SK-N-MC (cell line): ENCODE measurements at regions not wholly inside any gene's neighbourhood (a gene's known extent, or its start where the extent isn't known, plus 50 kb on each side); places are given as distances from the start of the nearest gene placed in this dataset.

Experiments
- EZH2 ChIP-seq: fragments of 200-600 bp; sonication (generic); IDR thresholded peaks from one replicate; pipeline ENCODE4 v1.6.1; 2017; ENCODE audit warnings: antibody characterized with exemption
- POLR2AphosphoS5 ChIP-seq: IDR thresholded peaks from 2 replicates; pipeline ENCODE4 v1.6.1; 2012; ENCODE audit warnings: mild to moderate bottlenecking, low read depth, low read length, borderline replicate concordance

GRCh38 chr10:83987216-83987615, 152.1 kb upstream of the GHITM start:
- TF ChIP-seq EZH2: no peak
- no peak for TF ChIP-seq POLR2AphosphoS5
